Trophoblast cell (in vitro differentiated cells and primary cell): ENCODE measurements at regions not wholly inside any gene's neighbourhood (a gene's known extent, or its start where the extent isn't known, plus 50 kb on each side); places are given as distances from the start of the nearest gene placed in this dataset.

Experiments
- DNase-seq, 2 donors: peaks; one replicate each; pipeline ENCODE4 v3.0.0-alpha.2; 2016
- H2AFZ ChIP-seq: 2 replicates; pipeline ENCODE4 v1.6.1; 2013; ENCODE audit warnings: low read length, moderate library complexity, mild to moderate bottlenecking; ENCODE audit not compliant: insufficient read depth, poor library complexity
- H2AK5ac ChIP-seq: 2 replicates; pipeline ENCODE4 v1.6.1; 2013; ENCODE audit warnings: mild to moderate bottlenecking, low read length
- H2BK120ac ChIP-seq: 2 replicates; pipeline ENCODE4 v1.6.1; 2013; ENCODE audit warnings: low read length, mild to moderate bottlenecking, moderate library complexity; ENCODE audit not compliant: insufficient read depth, poor library complexity
- H2BK12ac ChIP-seq: 2 replicates; pipeline ENCODE4 v1.6.1; 2013; ENCODE audit warnings: mild to moderate bottlenecking, low read length, moderate library complexity
- H2BK5ac ChIP-seq: 2 replicates; pipeline ENCODE4 v1.6.1; 2013; ENCODE audit warnings: low read length, low read depth, moderate library complexity, mild to moderate bottlenecking; ENCODE audit not compliant: poor library complexity
- H3K14ac ChIP-seq: 2 replicates; pipeline ENCODE4 v1.6.1; 2013; ENCODE audit warnings: mild to moderate bottlenecking, low read length
- H3K18ac ChIP-seq: 2 replicates; pipeline ENCODE4 v1.6.1; 2013; ENCODE audit warnings: mild to moderate bottlenecking, low read length
- H3K23ac ChIP-seq: 2 replicates; pipeline ENCODE4 v1.6.1; 2013; ENCODE audit warnings: low read length
- H3K27ac ChIP-seq: 2 replicates; pipeline ENCODE4 v1.5.1; 2013; ENCODE audit warnings: low read depth, mild to moderate bottlenecking, inconsistent platforms, low read length, moderate library complexity
- H3K27me3 ChIP-seq: 2 replicates; pipeline ENCODE4 v1.6.1; 2013; ENCODE audit warnings: inconsistent platforms, mild to moderate bottlenecking, low read length, moderate library complexity; ENCODE audit not compliant: insufficient read depth
- H3K36me3 ChIP-seq, 2 experiments: 1 replicate in 1 of 2; 2 replicates in 1 of 2; pipeline ENCODE4 v1.6.1; 2013; ENCODE audit warnings: low read length in 2 of 2, mild to moderate bottlenecking in 2 of 2, moderate library complexity in 1 of 2; ENCODE audit not compliant: insufficient read depth in 2 of 2, control insufficient read depth in 1 of 2
- H3K4ac ChIP-seq: 2 replicates; pipeline ENCODE4 v1.6.1; 2013; ENCODE audit warnings: low read depth, mild to moderate bottlenecking, low read length, moderate library complexity
- H3K4me1 ChIP-seq, 2 experiments: 1 replicate in 1 of 2; 2 replicates in 1 of 2; pipeline ENCODE4 v1.6.1; 2013; ENCODE audit warnings: low read length in 2 of 2, mild to moderate bottlenecking in 2 of 2, moderate library complexity in 1 of 2; ENCODE audit not compliant: insufficient read depth in 2 of 2, control insufficient read depth in 1 of 2
- H3K4me2 ChIP-seq: 2 replicates; pipeline ENCODE4 v1.6.1; 2013; ENCODE audit warnings: inconsistent platforms, mild to moderate bottlenecking, low read length, moderate library complexity
- H3K4me3 ChIP-seq: 2 replicates; pipeline ENCODE4 v1.5.1; 2013; ENCODE audit warnings: mild to moderate bottlenecking, low read depth, low read length, inconsistent platforms
- H3K79me1 ChIP-seq: one replicate; pipeline ENCODE4 v1.6.1; 2013; ENCODE audit warnings: low read length
- H3K79me2 ChIP-seq: 2 replicates; pipeline ENCODE4 v1.6.1; 2013; ENCODE audit warnings: low read length, mild to moderate bottlenecking; ENCODE audit not compliant: control insufficient read depth, insufficient read depth, poor library complexity
- H3K9ac ChIP-seq: 2 replicates; pipeline ENCODE4 v1.6.1; 2013; ENCODE audit warnings: mild to moderate bottlenecking, low read length
- H3K9me3 ChIP-seq: 2 replicates; pipeline ENCODE4 v1.6.1; 2013; ENCODE audit warnings: low read depth, mild to moderate bottlenecking, control low read depth, inconsistent platforms, low read length; ENCODE audit not compliant: insufficient read depth
- H4K12ac ChIP-seq: 2 replicates; pipeline ENCODE4 v1.6.1; 2013; ENCODE audit warnings: low read depth, mild to moderate bottlenecking, low read length, moderate library complexity
- H4K8ac ChIP-seq: 2 replicates; pipeline ENCODE4 v1.6.1; 2013; ENCODE audit warnings: low read depth, mild to moderate bottlenecking, low read length, moderate library complexity
- H4K91ac ChIP-seq: one replicate; pipeline ENCODE4 v1.6.1; 2013; ENCODE audit warnings: low read depth, mild to moderate bottlenecking, low read length, moderate library complexity
- WGBS: extraction: QIAGEN DNeasy Blood & Tissue Kit; methylation state at CpG from one replicate; pipeline ENCODE4 v1.1.7; 2013; ENCODE audit warnings: missing lambda C conversion rate; ENCODE audit not compliant: insufficient read length, insufficient coverage; ENCODE audit errors: extremely low coverage; 5-methylcytosine and 5-hydroxymethylcytosine counted together

- no peaks in the 10 kb centered on the region for H3K36me3 ChIP-seq
- H3K27ac ChIP-seq = no peak overlapping the region
- no peak overlapping the region for H3K4ac ChIP-seq
- H2BK12ac ChIP-seq = no peak overlapping the region
- H3K23ac ChIP-seq = no peak overlapping the region
- no peak overlapping the region for H3K9ac ChIP-seq
- no peaks in the 10 kb centered on the region for H3K27me3 ChIP-seq
- no peak overlapping the region for H3K4me3 ChIP-seq
- no peak overlapping the region for H3K18ac ChIP-seq
- no peaks in the 10 kb centered on the region for H3K79me1 ChIP-seq
- no peaks in the 10 kb centered on the region for H3K4me1 ChIP-seq
- H2BK5ac ChIP-seq = no peak overlapping the region
- H3K14ac ChIP-seq = no peak overlapping the region
- no peak overlapping the region for H2BK120ac ChIP-seq
- no peaks in the 10 kb centered on the region for H3K79me2 ChIP-seq
- no peak overlapping the region for H4K91ac ChIP-seq
- H3K4me2 ChIP-seq = no peak overlapping the region
- H2AK5ac ChIP-seq = no peak overlapping the region
- peaks cover 23% of the 10 kb centered on the region for H3K9me3 ChIP-seq
- no CpG with 5 or more reads among the region's 13 CpGs for WGBS
- no peak overlapping the region for H4K12ac ChIP-seq
- DNase-seq = no peak
- no peak overlapping the region for H4K8ac ChIP-seq
- no peak overlapping the region for H2AFZ ChIP-seq
Measured at GRCh38 chr10:130770018-130770630, 541.4 kb downstream of the TCERG1L start.

- H3K4me2 ChIP-seq = no peak overlapping the region
- no peak overlapping the region for H2BK120ac ChIP-seq
- no peak overlapping the region for H4K91ac ChIP-seq
- no peak overlapping the region for H3K23ac ChIP-seq
- no peak overlapping the region for H3K27ac ChIP-seq
- no peak for DNase-seq
- H4K12ac ChIP-seq = no peak overlapping the region
- H3K9ac ChIP-seq = no peak overlapping the region
- H3K4ac ChIP-seq = no peak overlapping the region
- H4K8ac ChIP-seq = no peak overlapping the region
- H3K4me1 ChIP-seq = no peaks in the 10 kb centered on the region
- no peak overlapping the region for H3K18ac ChIP-seq
- H3K36me3 ChIP-seq = no peaks in the 10 kb centered on the region
- H3K27me3 ChIP-seq = no peaks in the 10 kb centered on the region
- H2AFZ ChIP-seq = no peak overlapping the region
- H3K79me2 ChIP-seq = no peaks in the 10 kb centered on the region
- H2BK12ac ChIP-seq = no peak overlapping the region
- H2BK5ac ChIP-seq = no peak overlapping the region
- H3K9me3 ChIP-seq = peaks cover 21% of the 10 kb centered on the region
- H3K4me3 ChIP-seq = no peak overlapping the region
- no CpG with 5 or more reads among the region's 13 CpGs for whole genome bisulfite sequencing
- H3K14ac ChIP-seq = no peak overlapping the region
- H2AK5ac ChIP-seq = no peak overlapping the region
- no peaks in the 10 kb centered on the region for H3K79me1 ChIP-seq
Measured at GRCh38 chr10:130771491-130771946, 540.0 kb downstream of the TCERG1L start.

GRCh38 chr10:130772056-130772455, 539.5 kb downstream of the TCERG1L start:
- no CpG with 5 or more reads among the region's 5 CpGs for WGBS
- no peak overlapping the region for H3K18ac ChIP-seq
- no peaks in the 10 kb centered on the region for H3K79me1 ChIP-seq

GRCh38 chr10:130772676-130773075, 538.8 kb downstream of the TCERG1L start:
- Histone ChIP-seq H3K14ac (no peak overlapping the region), H3K36me3 (no peaks in the 10 kb centered on the region), H2BK120ac (no peak overlapping the region), H2BK5ac (no peak overlapping the region), H2AK5ac (no peak overlapping the region), H4K12ac (no peak overlapping the region), H3K79me1 (no peaks in the 10 kb centered on the region), H3K9ac (no peak overlapping the region), H4K91ac (no peak overlapping the region), H2BK12ac (no peak overlapping the region), H2AFZ (no peak overlapping the region), H3K27ac (no peak overlapping the region), H3K27me3 (no peaks in the 10 kb centered on the region), H3K23ac (no peak overlapping the region), H3K4me3 (no peak overlapping the region), H3K4me1 (no peaks in the 10 kb centered on the region), H3K18ac (no peak overlapping the region), H3K79me2 (no peaks in the 10 kb centered on the region), H3K4me2 (no peak overlapping the region), H3K9me3 (peaks cover 12% of the 10 kb centered on the region), H3K4ac (no peak overlapping the region), H4K8ac (no peak overlapping the region)
- no CpG with 5 or more reads among the region's 5 CpGs for WGBS
- no peak for DNase-seq

More at GRCh38 chr10:130772056-130772455, 539.5 kb downstream of the TCERG1L start:
- no peaks in the 10 kb centered on the region for H3K27me3 ChIP-seq
- no peak overlapping the region for H2BK120ac ChIP-seq
- no peak overlapping the region for H3K4me2 ChIP-seq
- DNase-seq = no peak
- H2AFZ ChIP-seq = no peak overlapping the region
- no peak overlapping the region for H2AK5ac ChIP-seq
- H3K9me3 ChIP-seq = peaks cover 18% of the 10 kb centered on the region
- H4K8ac ChIP-seq = no peak overlapping the region
- H3K23ac ChIP-seq = no peak overlapping the region
- no peak overlapping the region for H2BK12ac ChIP-seq
- H3K9ac ChIP-seq = no peak overlapping the region
- no peaks in the 10 kb centered on the region for H3K79me2 ChIP-seq
- H3K4ac ChIP-seq = no peak overlapping the region
- no peaks in the 10 kb centered on the region for H3K36me3 ChIP-seq
- no peak overlapping the region for H3K4me3 ChIP-seq
- no peak overlapping the region for H2BK5ac ChIP-seq
- H3K27ac ChIP-seq = no peak overlapping the region
- H3K4me1 ChIP-seq = no peaks in the 10 kb centered on the region
- no peak overlapping the region for H4K12ac ChIP-seq
- H4K91ac ChIP-seq = no peak overlapping the region
- no peak overlapping the region for H3K14ac ChIP-seq
